Glutamatergic neuron (in vitro differentiated cells): ENCODE measurements at regions not wholly inside any gene's neighbourhood (a gene's known extent, or its start where the extent isn't known, plus 50 kb on each side); places are given as distances from the start of the nearest gene placed in this dataset.
A peak's percentile ranks its signal among the peaks of the same experiment; 100 is the strongest.

ENCODE experiments used
- DNase-seq: peaks from one replicate; pipeline ENCODE4 v3.0.0; 2022
- H3K27ac Mint-ChIP-seq: one replicate; pipeline ENCODE4 v1.8.0; 2020; ENCODE audit warnings: mild to moderate bottlenecking, mixed read lengths, inconsistent platforms; ENCODE audit not compliant: unreplicated experiment
- H3K27me3 Mint-ChIP-seq: one replicate; pipeline ENCODE4 v1.8.0; 2020; ENCODE audit warnings: mild to moderate bottlenecking, moderate library complexity, mixed read lengths, inconsistent platforms; ENCODE audit not compliant: unreplicated experiment
- H3K36me3 Mint-ChIP-seq: one replicate; pipeline ENCODE4 v1.8.0; 2020; ENCODE audit warnings: mild to moderate bottlenecking, mixed read lengths, inconsistent platforms; ENCODE audit not compliant: unreplicated experiment
- H3K4me1 Mint-ChIP-seq: one replicate; pipeline ENCODE4 v1.8.0; 2020; ENCODE audit warnings: mild to moderate bottlenecking, low read depth, mixed read lengths, inconsistent platforms; ENCODE audit not compliant: unreplicated experiment
- H3K4me3 Mint-ChIP-seq: one replicate; pipeline ENCODE4 v1.8.0; 2020; ENCODE audit warnings: mild to moderate bottlenecking, mixed read lengths, inconsistent platforms; ENCODE audit not compliant: unreplicated experiment
- H3K9me3 Mint-ChIP-seq: one replicate; pipeline ENCODE4 v1.8.0; 2020; ENCODE audit warnings: mild to moderate bottlenecking, moderate library complexity, mixed read lengths, inconsistent platforms; ENCODE audit not compliant: unreplicated experiment
- CTCF ChIP-seq: fragments of 200-600 bp; sonication (generic); IDR thresholded peaks from one replicate; pipeline ENCODE4 v1.5.0; 2021; ENCODE audit not compliant: partially characterized antibody, unreplicated experiment

GRCh38 chr6:29999416-29999815 lies 57.1 kb downstream of the HLA-A start:
- no peaks in the 10 kb centered on the region for H3K27me3 Mint-ChIP-seq
- no peaks in the 10 kb centered on the region for H3K36me3 Mint-ChIP-seq
- no peaks in the 10 kb centered on the region for H3K9me3 Mint-ChIP-seq
- no peak overlapping the region for H3K4me3 Mint-ChIP-seq
- H3K4me1 Mint-ChIP-seq = no peaks in the 10 kb centered on the region
- DNase-seq = no peak
- no peak for TF ChIP-seq CTCF
- H3K27ac Mint-ChIP-seq = no peak overlapping the region

- H3K27ac Mint-ChIP-seq = no peak overlapping the region
- H3K4me3 Mint-ChIP-seq = no peak overlapping the region
- DNase-seq = no peak
- H3K27me3 Mint-ChIP-seq = peaks cover 3% of the 10 kb centered on the region
- no peaks in the 10 kb centered on the region for H3K4me1 Mint-ChIP-seq
- H3K9me3 Mint-ChIP-seq = no peaks in the 10 kb centered on the region
- H3K36me3 Mint-ChIP-seq = no peaks in the 10 kb centered on the region
- TF ChIP-seq CTCF = no peak
Measured at GRCh38 chr6:30000156-30000791, 57.9 kb downstream of the HLA-A start.

GRCh38 chr6:30002871-30003270 lies 58.2 kb upstream of the POLR1H start:
- H3K4me1 Mint-ChIP-seq = peaks cover 3% of the 10 kb centered on the region
- no peaks in the 10 kb centered on the region for H3K9me3 Mint-ChIP-seq
- peaks cover 5% of the 10 kb centered on the region for H3K36me3 Mint-ChIP-seq
- H3K4me3 Mint-ChIP-seq = no peak overlapping the region
- H3K27ac Mint-ChIP-seq = no peak overlapping the region
- no peak for DNase-seq
- no peak for TF ChIP-seq CTCF
- peaks cover 10% of the 10 kb centered on the region for H3K27me3 Mint-ChIP-seq

- H3K27me3 Mint-ChIP-seq = peaks cover 15% of the 10 kb centered on the region
- peaks cover 3% of the 10 kb centered on the region for H3K9me3 Mint-ChIP-seq
- no peak for DNase-seq
- no peak overlapping the region for H3K27ac Mint-ChIP-seq
- peaks cover 3% of the 10 kb centered on the region for H3K4me1 Mint-ChIP-seq
- peak overlapping the region; percentile 47 for H3K4me3 Mint-ChIP-seq
- peaks cover 5% of the 10 kb centered on the region for H3K36me3 Mint-ChIP-seq
- TF ChIP-seq CTCF = no peak
Measured at GRCh38 chr6:30005482-30005881, 55.6 kb upstream of the POLR1H start.

GRCh38 chr6:30006170-30007131 lies 54.6 kb upstream of the POLR1H start:
- DNase-seq = peak; percentile 24
- TF ChIP-seq CTCF = no peak
- H3K4me1 Mint-ChIP-seq = peaks cover 3% of the 10 kb centered on the region
- H3K27me3 Mint-ChIP-seq = peaks cover 15% of the 10 kb centered on the region
- no peak overlapping the region for H3K27ac Mint-ChIP-seq
- peaks cover 3% of the 10 kb centered on the region for H3K9me3 Mint-ChIP-seq
- H3K4me3 Mint-ChIP-seq = peak overlapping the region; percentile 67
- H3K36me3 Mint-ChIP-seq = peaks cover 5% of the 10 kb centered on the region
